Neuronal stem cell (in vitro differentiated cells): ENCODE measurements at regions not wholly inside any gene's neighbourhood (a gene's known extent, or its start where the extent isn't known, plus 50 kb on each side); places are given as distances from the start of the nearest gene placed in this dataset.

Source experiments
- DNase-seq: peaks from one replicate; pipeline ENCODE4 v3.0.0-alpha.2; 2013; ENCODE audit warnings: low spot score
- H2AFZ ChIP-seq: one replicate; pipeline ENCODE4 v1.6.1; 2013; ENCODE audit warnings: mild to moderate bottlenecking, low read length, inconsistent platforms
- H2AK5ac ChIP-seq: 2 replicates; pipeline ENCODE4 v1.6.1; 2013; ENCODE audit warnings: low read depth, mild to moderate bottlenecking, inconsistent platforms, low read length, moderate library complexity, mixed read lengths
- H2BK120ac ChIP-seq: 2 replicates; pipeline ENCODE4 v1.6.1; 2013; ENCODE audit warnings: low read depth, mild to moderate bottlenecking, inconsistent platforms, low read length, moderate library complexity, mixed read lengths
- H2BK12ac ChIP-seq: one replicate; pipeline ENCODE4 v1.6.1; 2013; ENCODE audit warnings: low read length, inconsistent platforms
- H2BK15ac ChIP-seq: 2 replicates; pipeline ENCODE4 v1.6.1; 2013; ENCODE audit warnings: mild to moderate bottlenecking, low read length, inconsistent platforms, mixed read lengths
- H2BK5ac ChIP-seq: one replicate; pipeline ENCODE4 v1.6.1; 2013; ENCODE audit warnings: inconsistent platforms, mild to moderate bottlenecking, low read length, moderate library complexity
- H3K14ac ChIP-seq: one replicate; pipeline ENCODE4 v1.6.1; 2013; ENCODE audit warnings: low read length, inconsistent platforms
- H3K18ac ChIP-seq: 2 replicates; pipeline ENCODE4 v1.6.1; 2013; ENCODE audit warnings: low read length, inconsistent platforms
- H3K23ac ChIP-seq: 2 replicates; pipeline ENCODE4 v1.6.1; 2013; ENCODE audit warnings: low read depth, mild to moderate bottlenecking, mixed read lengths, low read length, inconsistent platforms; ENCODE audit not compliant: poor library complexity
- H3K27ac ChIP-seq: replicated peaks from 3 replicates; pipeline ENCODE4 v1.5.1; 2013; ENCODE audit warnings: low read length, inconsistent platforms
- H3K27me3 ChIP-seq, 3 experiments: 2 replicates each; pipeline ENCODE4 v1.6.1; 2013; ENCODE audit warnings: low read length in 3 of 3, mild to moderate bottlenecking in 2 of 3, inconsistent platforms in 1 of 3, low read depth in 1 of 3, mixed read lengths in 1 of 3, moderate library complexity in 1 of 3; ENCODE audit not compliant: control insufficient read depth in 3 of 3, insufficient read depth in 3 of 3
- H3K36me3 ChIP-seq, 2 donors: replicated peaks in 1 of 2; 2 replicates each; pipeline ENCODE4 v1.6.1; 2013; ENCODE audit warnings: low read length in 2 of 2; ENCODE audit not compliant: control insufficient read depth in 2 of 2, insufficient read depth in 2 of 2
- H3K4ac ChIP-seq: 2 replicates; pipeline ENCODE4 v1.6.1; 2013; ENCODE audit warnings: inconsistent platforms, mild to moderate bottlenecking, low read length, moderate library complexity
- H3K4me1 ChIP-seq, 2 donors: 1 replicate in 1 of 2; 2 replicates in 1 of 2; pipeline ENCODE4 v1.6.1; 2013; ENCODE audit warnings: low read length in 2 of 2, low read depth in 1 of 2; ENCODE audit not compliant: control insufficient read depth in 2 of 2, insufficient read depth in 1 of 2
- H3K4me2 ChIP-seq: one replicate; pipeline ENCODE4 v1.6.1; 2013; ENCODE audit warnings: mild to moderate bottlenecking, low read length, inconsistent platforms; ENCODE audit not compliant: insufficient read depth, poor library complexity, severe bottlenecking
- H3K4me3 ChIP-seq, 2 donors: 2 replicates each; pipeline ENCODE4 v1.5.1; 2013; ENCODE audit warnings: low read length in 2 of 2, mild to moderate bottlenecking in 2 of 2, inconsistent platforms in 1 of 2, moderate library complexity in 1 of 2
- H3K79me1 ChIP-seq: one replicate; pipeline ENCODE4 v1.6.1; 2013; ENCODE audit warnings: low read depth, mild to moderate bottlenecking, inconsistent platforms, low read length, moderate library complexity
- H3K9ac ChIP-seq: one replicate; pipeline ENCODE4 v1.6.1; 2013; ENCODE audit warnings: mild to moderate bottlenecking, low read depth, low read length, inconsistent platforms; ENCODE audit not compliant: poor library complexity
- H3K9me3 ChIP-seq, 2 donors: replicated peaks in 1 of 2; 2 replicates each; pipeline versions ENCODE3 to v1.6.1; 2013; ENCODE audit warnings: low read length in 2 of 2, mild to moderate bottlenecking in 2 of 2, inconsistent platforms in 1 of 2, low read depth in 1 of 2, mixed read lengths in 1 of 2, moderate library complexity in 1 of 2; ENCODE audit not compliant: control insufficient read depth in 2 of 2, insufficient read depth in 1 of 2
- H4K8ac ChIP-seq: one replicate; pipeline ENCODE4 v1.6.1; 2013; ENCODE audit warnings: low read depth, mild to moderate bottlenecking, inconsistent platforms, low read length, moderate library complexity
- H4K91ac ChIP-seq: one replicate; pipeline ENCODE4 v1.6.1; 2013; ENCODE audit warnings: low read length, low read depth, mild to moderate bottlenecking, inconsistent platforms; ENCODE audit not compliant: poor library complexity
- WGBS, 2 donors: extraction: QIAGEN DNeasy Blood & Tissue Kit; methylation state at CpG; one replicate each; pipeline ENCODE4 v1.1.7; 2013; ENCODE audit warnings: missing lambda C conversion rate in 2 of 2, mixed read lengths in 1 of 2; ENCODE audit not compliant: insufficient read length in 2 of 2, insufficient replicate concordance in 1 of 2; ENCODE audit errors: extremely low coverage in 2 of 2; 5-methylcytosine and 5-hydroxymethylcytosine counted together

- H3K18ac ChIP-seq = no peak overlapping the region
- H2BK12ac ChIP-seq = no peak overlapping the region
- H3K9me3 ChIP-seq = no peaks in the 10 kb centered on the region
- H4K8ac ChIP-seq = no peak overlapping the region
- H3K79me1 ChIP-seq = no peaks in the 10 kb centered on the region
- no peak overlapping the region for H3K23ac ChIP-seq
- H3K4me1 ChIP-seq = peaks cover 2 to 16% of the 10 kb centered on the region in 2 donors
- no peak overlapping the region for H2AK5ac ChIP-seq
- no peak overlapping the region for H4K91ac ChIP-seq
- no peak overlapping the region for H3K4ac ChIP-seq
- no peak overlapping the region for H2BK120ac ChIP-seq
- no peak overlapping the region for H3K4me3 ChIP-seq
- H3K36me3 ChIP-seq = no peaks in the 10 kb centered on the region
- H2BK5ac ChIP-seq = no peak overlapping the region
- H3K14ac ChIP-seq = no peak overlapping the region
- no peak overlapping the region for H3K27ac ChIP-seq
- no CpG with 5 or more reads among the region's 1 CpG for WGBS, 2 donors
- no peaks in the 10 kb centered on the region for H3K27me3 ChIP-seq
- no peak overlapping the region for H3K4me2 ChIP-seq
- H2AFZ ChIP-seq = no peak overlapping the region
- H2BK15ac ChIP-seq = no peak overlapping the region
- no peak for DNase-seq
- no peak overlapping the region for H3K9ac ChIP-seq
These were observed 541.8 kb downstream of the NUP35 start for GRCh38 chr2:183666031-183666430.

- H3K4me3 ChIP-seq = no peak overlapping the region
- H3K4me2 ChIP-seq = no peak overlapping the region
- H3K18ac ChIP-seq = no peak overlapping the region
- no peak overlapping the region for H2BK12ac ChIP-seq
- no peak overlapping the region for H2AFZ ChIP-seq
- WGBS, 2 donors = no CpG with 5 or more reads among the region's 2 CpGs
- DNase-seq = no peak
- H2BK5ac ChIP-seq = no peak overlapping the region
- no peak overlapping the region for H4K91ac ChIP-seq
- H3K14ac ChIP-seq = no peak overlapping the region
- no peaks in the 10 kb centered on the region for H3K27me3 ChIP-seq
- H4K8ac ChIP-seq = no peak overlapping the region
- H3K9me3 ChIP-seq = no peaks in the 10 kb centered on the region
- no peak overlapping the region for H3K27ac ChIP-seq
- H3K4me1 ChIP-seq = peaks cover 0 to 6% of the 10 kb centered on the region in 2 donors
- no peak overlapping the region for H2BK15ac ChIP-seq
- H2BK120ac ChIP-seq = no peak overlapping the region
- H3K36me3 ChIP-seq = no peaks in the 10 kb centered on the region
- H3K4ac ChIP-seq = no peak overlapping the region
- no peak overlapping the region for H2AK5ac ChIP-seq
- H3K23ac ChIP-seq = no peak overlapping the region
- H3K9ac ChIP-seq = no peak overlapping the region
- H3K79me1 ChIP-seq = no peaks in the 10 kb centered on the region
These were observed 547.0 kb downstream of the NUP35 start for GRCh38 chr2:183671233-183671632.

GRCh38 chr2:183678908-183679307 lies 554.7 kb downstream of the NUP35 start:
- H3K4me2 ChIP-seq = no peak overlapping the region
- no peak overlapping the region for H3K4me3 ChIP-seq
- H3K27me3 ChIP-seq = no peaks in the 10 kb centered on the region
- no peak overlapping the region for H3K4ac ChIP-seq
- no peak overlapping the region for H3K23ac ChIP-seq
- H3K36me3 ChIP-seq = no peaks in the 10 kb centered on the region
- WGBS, 2 donors = no CpG with 5 or more reads among the region's 5 CpGs
- no peak overlapping the region for H2BK120ac ChIP-seq
- no peak overlapping the region for H4K8ac ChIP-seq
- no peaks in the 10 kb centered on the region for H3K4me1 ChIP-seq
- H3K9ac ChIP-seq = no peak overlapping the region
- H2AFZ ChIP-seq = no peak overlapping the region
- H3K18ac ChIP-seq = no peak overlapping the region
- no peak overlapping the region for H2BK12ac ChIP-seq
- H3K79me1 ChIP-seq = no peaks in the 10 kb centered on the region
- H3K9me3 ChIP-seq = no peaks in the 10 kb centered on the region
- H2BK5ac ChIP-seq = no peak overlapping the region
- no peak overlapping the region for H2BK15ac ChIP-seq
- H4K91ac ChIP-seq = no peak overlapping the region
- no peak overlapping the region for H3K14ac ChIP-seq
- no peak overlapping the region for H3K27ac ChIP-seq
- no peak overlapping the region for H2AK5ac ChIP-seq
- no peak for DNase-seq

GRCh38 chr2:183680573-183680972 lies 556.3 kb downstream of the NUP35 start:
- no peak overlapping the region for H3K27ac ChIP-seq
- H3K9ac ChIP-seq = no peak overlapping the region
- WGBS, 2 donors = no CpG with 5 or more reads among the region's 2 CpGs
- no peak overlapping the region for H4K91ac ChIP-seq
- H2AFZ ChIP-seq = no peak overlapping the region
- H3K4me1 ChIP-seq = no peaks in the 10 kb centered on the region
- no peak overlapping the region for H3K18ac ChIP-seq
- H2BK5ac ChIP-seq = no peak overlapping the region
- H4K8ac ChIP-seq = no peak overlapping the region
- no peak overlapping the region for H3K4me3 ChIP-seq
- no peak overlapping the region for H2BK120ac ChIP-seq
- no peak for DNase-seq
- H3K14ac ChIP-seq = no peak overlapping the region
- H2BK15ac ChIP-seq = no peak overlapping the region
- no peak overlapping the region for H3K4me2 ChIP-seq
- H2BK12ac ChIP-seq = no peak overlapping the region
- H3K23ac ChIP-seq = no peak overlapping the region
- no peaks in the 10 kb centered on the region for H3K9me3 ChIP-seq
- no peaks in the 10 kb centered on the region for H3K27me3 ChIP-seq
- no peaks in the 10 kb centered on the region for H3K79me1 ChIP-seq
- no peaks in the 10 kb centered on the region for H3K36me3 ChIP-seq
- H3K4ac ChIP-seq = no peak overlapping the region
- no peak overlapping the region for H2AK5ac ChIP-seq
